Umbilical cord (tissue), 1 donor: ENCODE measurements at regions not wholly inside any gene's neighbourhood (a gene's known extent, or its start where the extent isn't known, plus 50 kb on each side); places are given as distances from the start of the nearest gene placed in this dataset.

Experiments used
- DNase-seq: peaks from one replicate; pipeline ENCODE4 v3.0.0-alpha.2; 2015; ENCODE audit warnings: low spot score

GRCh38 chr10:128465697-128466096 is 339.5 kb upstream of the MKI67 start:
- no peak for DNase-seq

GRCh38 chr10:128466831-128467371 is 340.7 kb upstream of the MKI67 start:
- DNase-seq = no peak

- DNase-seq = no peak
These were observed 342.2 kb upstream of the MKI67 start for GRCh38 chr10:128468462-128468861.

- no peak for DNase-seq
These were observed 343.3 kb upstream of the MKI67 start for GRCh38 chr10:128469515-128469914.

GRCh38 chr10:128470321-128470965 is 344.2 kb upstream of the MKI67 start:
- no peak for DNase-seq

- no peak for DNase-seq
These were observed 344.9 kb upstream of the MKI67 start for GRCh38 chr10:128471151-128471550.

- DNase-seq = no peak
These were observed 346.0 kb upstream of the MKI67 start for GRCh38 chr10:128472196-128472595.

GRCh38 chr10:128473396-128473795 is 347.2 kb upstream of the MKI67 start:
- no peak for DNase-seq

GRCh38 chr10:128473911-128474310 is 347.7 kb upstream of the MKI67 start:
- no peak for DNase-seq

GRCh38 chr10:128474571-128474970 is 348.3 kb upstream of the MKI67 start:
- no peak for DNase-seq

- DNase-seq = no peak
These were observed 349.6 kb upstream of the MKI67 start for GRCh38 chr10:128475686-128476367.

GRCh38 chr10:128476368-128476725 is 350.1 kb upstream of the MKI67 start:
- DNase-seq = no peak

- DNase-seq = no peak
These were observed 350.6 kb upstream of the MKI67 start for GRCh38 chr10:128476845-128477244.

- peak; percentile 9 for DNase-seq
These were observed 354.4 kb upstream of the MKI67 start for GRCh38 chr10:128480601-128481000.

GRCh38 chr10:128481152-128481840 is 355.1 kb upstream of the MKI67 start:
- DNase-seq = no peak

GRCh38 chr10:128482052-128482451 is 355.8 kb upstream of the MKI67 start:
- DNase-seq = no peak

GRCh38 chr10:128483216-128483615 is 357.0 kb upstream of the MKI67 start:
- DNase-seq = no peak

- DNase-seq = no peak
These were observed 357.8 kb upstream of the MKI67 start for GRCh38 chr10:128484041-128484440.

GRCh38 chr10:128485701-128486235 is 359.5 kb upstream of the MKI67 start:
- no peak for DNase-seq

- DNase-seq = no peak
These were observed 361.3 kb upstream of the MKI67 start for GRCh38 chr10:128487517-128487916.

GRCh38 chr10:128489324-128490247 is 363.4 kb upstream of the MKI67 start:
- no peak for DNase-seq
